Natural killer cell (primary cell): ENCODE measurements at regions not wholly inside any gene's neighbourhood (a gene's known extent, or its start where the extent isn't known, plus 50 kb on each side); places are given as distances from the start of the nearest gene placed in this dataset.

Experiments used
- ATAC-seq, 3 donors: fragments of 150-1000 bp in 2 of 3; fragments of 200-7000 bp in 1 of 3; cut with Tn5 transposase; 1 replicate in 1 of 3; 2 replicates in 2 of 3; pipeline ENCODE4 v1.10.0; 2021; ENCODE audit warnings: mild to moderate bottlenecking in 2 of 3, moderate library complexity in 2 of 3
- DNase-seq, 2 donors: peaks; one replicate each; pipeline versions ENCODE4 v3.0.0 to v3.0.0-alpha.2; 2013 to 2021; ENCODE audit warnings: mixed read lengths in 1 of 2
- H3K27ac ChIP-seq: one replicate; pipeline ENCODE4 v1.5.1; 2013; ENCODE audit warnings: mild to moderate bottlenecking, low read length
- H3K27me3 ChIP-seq: one replicate; pipeline ENCODE4 v1.6.1; 2013; ENCODE audit warnings: low read length; ENCODE audit not compliant: control insufficient read depth, insufficient read depth
- H3K36me3 ChIP-seq: one replicate; pipeline ENCODE4 v1.6.1; 2013; ENCODE audit warnings: low read length; ENCODE audit not compliant: control insufficient read depth, insufficient read depth
- H3K4me1 ChIP-seq: one replicate; pipeline ENCODE4 v1.6.1; 2013; ENCODE audit warnings: low read length; ENCODE audit not compliant: control insufficient read depth, insufficient read depth
- H3K4me3 ChIP-seq: one replicate; pipeline ENCODE4 v1.5.1; 2013; ENCODE audit warnings: low read length
- H3K9me3 ChIP-seq: one replicate; pipeline ENCODE4 v1.6.1; 2013; ENCODE audit warnings: low read length; ENCODE audit not compliant: control insufficient read depth, insufficient read depth
- H3K27ac Mint-ChIP-seq, 2 donors: one replicate each; pipeline ENCODE4 v1.8.0; 2022; ENCODE audit warnings: mild to moderate bottlenecking in 2 of 2, mixed read lengths in 2 of 2, moderate library complexity in 1 of 2
- H3K27me3 Mint-ChIP-seq, 2 donors: one replicate each; pipeline ENCODE4 v1.8.0; 2022; ENCODE audit warnings: low read depth in 2 of 2, mixed read lengths in 2 of 2
- H3K36me3 Mint-ChIP-seq: one replicate; pipeline ENCODE4 v1.8.0; 2022; ENCODE audit warnings: mixed read lengths
- H3K4me1 Mint-ChIP-seq, 2 donors: one replicate each; pipeline ENCODE4 v1.8.0; 2022; ENCODE audit warnings: mixed read lengths in 2 of 2
- H3K4me3 Mint-ChIP-seq: one replicate; pipeline ENCODE4 v1.8.0; 2022; ENCODE audit warnings: mild to moderate bottlenecking, moderate library complexity, mixed read lengths
- H3K9me3 Mint-ChIP-seq, 2 donors: one replicate each; pipeline ENCODE4 v1.8.0; 2022; ENCODE audit warnings: mixed read lengths in 2 of 2
- WGBS: methylation state at CpG from one replicate; pipeline ENCODE4 v1.1.7; 2013; ENCODE audit warnings: missing lambda C conversion rate; ENCODE audit not compliant: insufficient coverage; 5-methylcytosine and 5-hydroxymethylcytosine counted together
- intact Hi-C: fragments of 100-400 bp; cut with micrococcal nuclease; formaldehyde crosslinking; loops from one replicate; pipeline ENCODE4 v1.14.2; 2022
- TF ChIP-seq, protein P1 (sequence below): fragments of 200-600 bp; IDR thresholded peaks from one replicate; pipeline ENCODE4 v1.8.0; 2022; ENCODE audit warnings: antibody characterized with exemption

DNA sequence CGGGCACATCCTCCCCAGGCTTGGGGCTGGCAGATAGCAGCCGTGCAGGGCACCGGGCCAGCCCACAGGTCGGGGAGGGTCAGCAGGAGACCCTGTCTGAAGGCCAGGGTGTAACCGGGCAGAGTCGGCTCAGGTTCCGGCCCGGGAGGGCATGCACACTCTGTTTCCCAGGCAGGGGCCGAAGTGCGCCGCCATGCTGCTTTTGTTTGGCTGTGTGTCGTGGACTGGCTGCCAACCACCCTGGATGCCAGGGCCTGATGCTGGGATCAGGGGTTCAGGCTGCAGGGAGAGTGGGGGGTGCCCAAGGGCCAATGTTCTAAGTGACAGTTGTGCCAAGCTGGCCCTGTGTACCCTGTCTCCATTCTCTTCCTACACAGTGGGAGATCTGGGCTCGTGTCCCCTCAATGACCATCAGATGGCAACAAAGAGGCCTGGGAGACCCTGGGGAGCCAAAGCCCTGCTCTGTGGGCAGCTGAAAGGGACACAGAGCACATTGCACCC is 120.9 kb upstream of the B3GAT1 start:
- Histone ChIP-seq H3K4me1 (peaks cover 14% of the 10 kb centered on the region), H3K36me3 (no peaks in the 10 kb centered on the region), H3K27ac (no peak overlapping the region), H3K27me3 (peaks cover 6% of the 10 kb centered on the region), H3K4me3 (no peak overlapping the region), H3K9me3 (no peaks in the 10 kb centered on the region)
- ATAC-seq: no peak
- 89% methylated on average over 13 of the region's 13 CpGs for WGBS
- no peak overlapping the region for H3K4me3 Mint-ChIP-seq
- H3K27ac Mint-ChIP-seq: no peak overlapping the region
- H3K27me3 Mint-ChIP-seq: peaks cover 22 to 23% of the 10 kb centered on the region in 2 donors
- no peaks in the 10 kb centered on the region for H3K9me3 Mint-ChIP-seq
- DNase-seq: peak in 1 of 2 donors; percentile 9
- TF ChIP-seq, protein P1, sequence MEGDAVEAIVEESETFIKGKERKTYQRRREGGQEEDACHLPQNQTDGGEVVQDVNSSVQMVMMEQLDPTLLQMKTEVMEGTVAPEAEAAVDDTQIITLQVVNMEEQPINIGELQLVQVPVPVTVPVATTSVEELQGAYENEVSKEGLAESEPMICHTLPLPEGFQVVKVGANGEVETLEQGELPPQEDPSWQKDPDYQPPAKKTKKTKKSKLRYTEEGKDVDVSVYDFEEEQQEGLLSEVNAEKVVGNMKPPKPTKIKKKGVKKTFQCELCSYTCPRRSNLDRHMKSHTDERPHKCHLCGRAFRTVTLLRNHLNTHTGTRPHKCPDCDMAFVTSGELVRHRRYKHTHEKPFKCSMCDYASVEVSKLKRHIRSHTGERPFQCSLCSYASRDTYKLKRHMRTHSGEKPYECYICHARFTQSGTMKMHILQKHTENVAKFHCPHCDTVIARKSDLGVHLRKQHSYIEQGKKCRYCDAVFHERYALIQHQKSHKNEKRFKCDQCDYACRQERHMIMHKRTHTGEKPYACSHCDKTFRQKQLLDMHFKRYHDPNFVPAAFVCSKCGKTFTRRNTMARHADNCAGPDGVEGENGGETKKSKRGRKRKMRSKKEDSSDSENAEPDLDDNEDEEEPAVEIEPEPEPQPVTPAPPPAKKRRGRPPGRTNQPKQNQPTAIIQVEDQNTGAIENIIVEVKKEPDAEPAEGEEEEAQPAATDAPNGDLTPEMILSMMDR: no peak
- H3K4me1 Mint-ChIP-seq: peaks cover 14 to 18% of the 10 kb centered on the region in 2 donors
- intact Hi-C loops: no loop called here
- H3K36me3 Mint-ChIP-seq: no peaks in the 10 kb centered on the region

DNA sequence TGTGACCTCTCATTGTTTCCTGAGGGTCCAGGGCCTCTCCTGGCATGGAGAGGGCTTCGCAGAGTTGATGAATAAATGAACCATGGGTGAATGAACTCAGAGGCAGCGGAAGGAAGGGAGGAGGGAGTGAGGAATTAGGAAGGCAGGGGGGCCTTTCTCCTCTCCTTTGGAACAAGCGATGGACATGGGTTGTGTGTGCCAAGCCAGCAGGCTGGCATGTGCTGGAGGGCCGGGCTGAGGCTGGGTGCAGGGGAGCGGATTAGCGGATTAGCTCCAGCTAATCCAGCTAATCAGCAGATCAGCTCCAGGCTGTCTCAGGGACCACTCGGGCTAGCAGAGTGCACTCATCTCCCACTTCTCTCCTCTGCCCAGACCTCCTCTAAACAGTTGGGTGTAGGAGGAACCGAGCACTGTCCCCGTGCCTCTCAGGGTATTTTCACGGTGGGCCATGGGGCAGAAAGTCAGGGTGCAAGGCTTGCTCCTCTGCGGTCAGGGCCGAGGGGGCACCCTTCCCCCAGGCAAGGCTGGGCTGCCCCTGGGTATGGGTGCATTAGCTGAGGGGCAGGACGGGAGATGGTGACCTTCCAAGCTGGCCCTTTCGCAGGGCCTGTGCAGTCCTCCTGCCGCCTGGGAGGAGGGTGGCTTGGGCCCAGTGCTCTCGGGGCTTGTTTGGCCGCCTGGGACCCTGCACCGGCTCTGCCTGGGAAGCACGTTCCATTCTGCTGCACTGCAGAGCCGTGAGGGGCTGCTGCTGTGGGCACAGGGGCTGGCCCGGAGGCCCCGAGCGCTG is 120.3 kb upstream of the B3GAT1 start:
- Mint-ChIP-seq H3K27me3 (peaks cover 17 to 18% of the 10 kb centered on the region in 2 donors), H3K4me3 (no peak overlapping the region), H3K36me3 (no peaks in the 10 kb centered on the region), H3K9me3 (no peaks in the 10 kb centered on the region), H3K4me1 (peaks cover 10 to 14% of the 10 kb centered on the region in 2 donors), H3K27ac (no peak overlapping the region)
- Histone ChIP-seq H3K9me3 (no peaks in the 10 kb centered on the region), H3K27ac (no peak overlapping the region), H3K27me3 (peaks cover under 1% of the 10 kb centered on the region), H3K36me3 (no peaks in the 10 kb centered on the region), H3K4me3 (no peak overlapping the region), H3K4me1 (peaks cover 12% of the 10 kb centered on the region)
- TF ChIP-seq, protein P1: no peak
- intact Hi-C loops: no loop called here
- WGBS: 88% methylated on average over 23 of the region's 23 CpGs
- peak in 1 of 2 donors; percentile 10 for DNase-seq
- ATAC-seq: no peak

DNA sequence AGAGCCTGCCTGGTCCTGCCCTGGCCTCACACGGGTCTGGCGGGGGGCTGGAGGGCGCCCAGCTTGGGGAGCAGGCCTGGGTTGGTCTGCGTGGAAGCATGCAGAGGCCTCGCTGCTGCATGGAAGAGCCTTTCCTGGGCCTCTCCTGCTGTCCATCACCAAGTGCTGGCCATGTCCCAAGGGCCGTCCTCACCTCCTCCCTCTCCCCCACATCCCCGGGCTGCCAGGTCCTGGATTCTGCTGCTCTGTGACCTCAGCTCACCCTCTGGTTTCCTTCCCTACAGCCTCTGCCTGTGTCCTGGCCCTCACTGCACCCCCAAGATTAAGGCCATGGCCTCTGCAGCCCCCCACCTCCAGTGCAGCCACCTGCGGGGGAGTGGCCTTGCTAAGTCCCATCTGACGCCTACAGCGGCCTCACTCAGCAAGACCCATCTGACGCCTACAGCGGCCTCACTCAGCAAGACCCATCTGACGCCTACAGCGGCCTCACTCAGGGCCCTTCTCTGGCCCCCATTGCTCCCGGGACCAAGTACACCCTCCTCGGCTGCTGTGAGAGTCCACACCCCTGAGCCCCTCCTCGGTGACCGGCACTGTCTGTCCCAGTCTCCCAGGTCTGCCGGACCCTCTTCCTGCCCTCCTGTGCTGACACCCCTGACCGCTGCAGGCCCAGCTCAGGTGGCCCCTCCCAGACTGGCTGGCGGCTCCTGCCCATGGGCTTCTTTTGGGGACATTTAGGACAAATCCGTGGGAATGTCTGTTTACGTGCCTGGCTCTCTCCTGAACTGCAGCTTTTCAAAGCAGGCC is 119.5 kb upstream of the B3GAT1 start:
- no peak overlapping the region for H3K4me3 Mint-ChIP-seq
- H3K36me3 Mint-ChIP-seq: no peaks in the 10 kb centered on the region
- H3K4me1 ChIP-seq: peaks cover 4% of the 10 kb centered on the region
- no peaks in the 10 kb centered on the region for H3K9me3 Mint-ChIP-seq
- 87% methylated on average over 23 of the region's 23 CpGs for WGBS
- peaks cover 4 to 9% of the 10 kb centered on the region in 2 donors for H3K4me1 Mint-ChIP-seq
- TF ChIP-seq, protein P1: no peak
- H3K36me3 ChIP-seq: no peaks in the 10 kb centered on the region
- H3K27me3 ChIP-seq: no peaks in the 10 kb centered on the region
- peaks cover 18 to 20% of the 10 kb centered on the region in 2 donors for H3K27me3 Mint-ChIP-seq
- H3K27ac ChIP-seq: no peak overlapping the region
- no peak overlapping the region for H3K4me3 ChIP-seq
- H3K9me3 ChIP-seq: no peaks in the 10 kb centered on the region
- H3K27ac Mint-ChIP-seq: no peak overlapping the region
- DNase-seq: peak in 1 of 2 donors; percentile 11
- ATAC-seq: no peak
- intact Hi-C loops: no loop called here
